Breast epithelium (tissue), 3 donors: ENCODE measurements at regions not wholly inside any gene's neighbourhood (a gene's known extent, or its start where the extent isn't known, plus 50 kb on each side); places are given as distances from the start of the nearest gene placed in this dataset.

Experiments
- POLR2A ChIP-seq: fragments of 450-650 bp; IDR thresholded peaks from one replicate; pipeline ENCODE4 v1.6.1; 2016; ENCODE audit warnings: antibody characterized with exemption, mild to moderate bottlenecking, moderate library complexity
- POLR2AphosphoS5 ChIP-seq, 3 donors: sonication (generic); formaldehyde crosslinking; IDR thresholded peaks; one replicate each; pipeline ENCODE4 v1.6.1; 2017; ENCODE audit warnings: antibody characterized with exemption in 3 of 3
- TF ChIP-seq, protein P1 (sequence below), 3 donors: fragments of 450-650 bp; IDR thresholded peaks; one replicate each; pipeline ENCODE4 v1.5.1; 2016 to 2017; ENCODE audit warnings: antibody characterized with exemption in 3 of 3, mild to moderate bottlenecking in 3 of 3, moderate library complexity in 3 of 3

DNA sequence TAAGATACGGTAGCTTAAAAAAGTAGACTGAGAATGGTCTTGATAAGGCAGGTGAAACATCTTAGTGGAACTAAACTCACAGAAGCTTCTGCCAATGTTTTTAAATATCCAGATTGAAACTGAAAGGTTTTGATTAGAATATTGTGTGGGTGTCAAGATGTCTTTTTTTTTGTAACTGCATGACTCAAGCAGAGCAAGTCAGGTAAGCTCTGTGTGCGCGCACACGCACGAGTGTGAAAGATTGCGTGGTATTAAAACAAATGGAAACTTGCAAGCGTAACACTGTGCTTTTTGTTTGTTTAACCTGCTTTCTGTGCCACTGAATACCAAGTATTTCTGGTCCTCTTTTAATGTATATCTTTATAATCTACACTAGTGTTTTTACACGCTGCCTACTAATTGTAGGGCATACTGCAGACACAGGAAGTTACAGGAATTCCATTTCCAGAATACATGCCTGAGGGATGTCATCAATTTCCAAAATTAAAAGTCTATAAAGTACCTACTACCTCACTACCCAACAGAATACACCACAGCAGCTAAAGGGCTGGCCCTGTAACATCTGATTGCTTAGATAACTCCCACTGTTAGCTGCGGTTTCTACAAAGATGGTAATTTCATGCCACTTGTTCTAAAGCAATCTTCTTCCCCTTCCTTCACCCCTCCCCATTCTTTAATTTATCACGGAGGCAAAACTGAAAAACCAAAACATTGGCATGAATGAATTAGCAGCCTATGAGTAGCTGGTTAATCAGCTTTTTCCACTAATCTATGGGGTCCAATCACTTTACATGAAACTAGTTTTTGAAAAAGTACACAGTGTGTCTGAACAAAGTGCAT is 472.8 kb downstream of the SHQ1 start:
- TF ChIP-seq, protein P1, sequence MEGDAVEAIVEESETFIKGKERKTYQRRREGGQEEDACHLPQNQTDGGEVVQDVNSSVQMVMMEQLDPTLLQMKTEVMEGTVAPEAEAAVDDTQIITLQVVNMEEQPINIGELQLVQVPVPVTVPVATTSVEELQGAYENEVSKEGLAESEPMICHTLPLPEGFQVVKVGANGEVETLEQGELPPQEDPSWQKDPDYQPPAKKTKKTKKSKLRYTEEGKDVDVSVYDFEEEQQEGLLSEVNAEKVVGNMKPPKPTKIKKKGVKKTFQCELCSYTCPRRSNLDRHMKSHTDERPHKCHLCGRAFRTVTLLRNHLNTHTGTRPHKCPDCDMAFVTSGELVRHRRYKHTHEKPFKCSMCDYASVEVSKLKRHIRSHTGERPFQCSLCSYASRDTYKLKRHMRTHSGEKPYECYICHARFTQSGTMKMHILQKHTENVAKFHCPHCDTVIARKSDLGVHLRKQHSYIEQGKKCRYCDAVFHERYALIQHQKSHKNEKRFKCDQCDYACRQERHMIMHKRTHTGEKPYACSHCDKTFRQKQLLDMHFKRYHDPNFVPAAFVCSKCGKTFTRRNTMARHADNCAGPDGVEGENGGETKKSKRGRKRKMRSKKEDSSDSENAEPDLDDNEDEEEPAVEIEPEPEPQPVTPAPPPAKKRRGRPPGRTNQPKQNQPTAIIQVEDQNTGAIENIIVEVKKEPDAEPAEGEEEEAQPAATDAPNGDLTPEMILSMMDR (IDR thresholded peaks at IDR 0.05) = no peak
- TF ChIP-seq POLR2A (no peak), POLR2AphosphoS5 (IDR thresholded peaks at IDR 0.05) (no peak)
